ENCODE measurements at regions not wholly inside any gene's neighbourhood (a gene's known extent, or its start where the extent isn't known, plus 50 kb on each side); places are given as distances from the start of the nearest gene placed in this dataset.
"Not testable (repeated sequence)": the region's sequence is repeated elsewhere in the genome, so short reads cannot be mapped to it uniquely, and the experiment has no call there.

DNA sequence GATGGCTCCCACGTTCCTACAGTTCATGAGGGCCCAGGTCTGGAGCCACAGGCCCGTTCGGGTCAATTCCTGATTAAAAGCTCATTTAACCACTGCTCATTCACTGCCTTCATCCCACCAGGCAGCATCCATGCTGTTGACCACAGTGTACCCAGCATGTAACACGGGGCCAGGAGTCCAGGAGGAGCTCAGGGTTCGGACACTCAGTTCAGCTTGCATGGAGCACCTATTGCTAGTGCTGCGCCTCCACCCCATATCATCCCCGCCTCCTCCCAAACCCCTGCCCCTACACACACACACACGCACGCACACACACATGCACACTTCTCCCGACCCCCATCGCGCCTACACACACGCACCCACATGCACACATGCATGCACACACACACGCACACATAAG lies 72.9 kb upstream of the SNTG2 start:
- no peak for DNase-seq (ENCODE audit: low read depth)

DNA sequence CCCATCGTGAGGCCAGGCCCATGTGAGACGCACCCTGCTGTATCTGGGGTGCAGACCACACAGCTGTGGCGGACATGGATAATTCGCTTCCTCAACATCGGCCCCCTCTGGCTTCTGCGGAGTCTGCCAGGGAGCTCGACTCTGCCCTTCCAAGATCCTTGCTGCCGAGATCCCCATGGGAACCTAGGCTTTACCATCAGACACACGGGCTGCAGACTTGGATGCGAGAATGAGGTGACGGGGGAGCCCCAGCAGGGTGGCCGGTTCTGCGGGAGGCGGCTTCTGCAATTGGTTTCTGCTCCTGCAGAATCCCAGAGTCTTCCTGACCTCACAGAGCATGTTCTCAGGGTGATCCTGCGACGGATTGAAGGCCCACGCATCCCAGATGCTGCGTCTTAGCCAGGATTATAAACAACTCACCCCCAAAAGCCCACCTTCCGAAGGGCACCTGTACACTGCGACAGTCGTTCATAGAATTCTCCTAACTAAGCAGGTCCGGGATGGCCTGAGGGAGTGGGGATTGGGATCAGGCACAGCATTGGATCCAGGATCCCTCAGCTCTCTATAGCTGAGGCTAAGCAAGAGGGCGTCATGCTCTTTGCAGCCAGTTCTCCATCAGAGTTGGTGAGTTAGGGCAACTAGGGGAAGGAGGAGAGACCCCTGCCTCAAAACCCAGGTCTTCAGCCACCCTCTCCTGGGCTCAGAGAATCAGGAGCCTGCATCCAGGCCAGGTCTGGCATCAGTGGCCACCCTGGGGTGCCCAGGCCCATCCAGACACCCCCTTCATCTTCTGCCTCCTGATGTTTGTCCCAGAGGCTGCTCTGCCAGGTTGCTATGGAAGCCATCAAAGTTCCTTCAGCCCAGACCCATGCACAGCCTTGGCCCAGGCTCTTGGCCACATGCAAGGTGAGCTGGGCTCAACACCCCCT lies 74.7 kb upstream of the SNTG2 start:
- no peak for DNase-seq (ENCODE audit: low read depth)

DNA sequence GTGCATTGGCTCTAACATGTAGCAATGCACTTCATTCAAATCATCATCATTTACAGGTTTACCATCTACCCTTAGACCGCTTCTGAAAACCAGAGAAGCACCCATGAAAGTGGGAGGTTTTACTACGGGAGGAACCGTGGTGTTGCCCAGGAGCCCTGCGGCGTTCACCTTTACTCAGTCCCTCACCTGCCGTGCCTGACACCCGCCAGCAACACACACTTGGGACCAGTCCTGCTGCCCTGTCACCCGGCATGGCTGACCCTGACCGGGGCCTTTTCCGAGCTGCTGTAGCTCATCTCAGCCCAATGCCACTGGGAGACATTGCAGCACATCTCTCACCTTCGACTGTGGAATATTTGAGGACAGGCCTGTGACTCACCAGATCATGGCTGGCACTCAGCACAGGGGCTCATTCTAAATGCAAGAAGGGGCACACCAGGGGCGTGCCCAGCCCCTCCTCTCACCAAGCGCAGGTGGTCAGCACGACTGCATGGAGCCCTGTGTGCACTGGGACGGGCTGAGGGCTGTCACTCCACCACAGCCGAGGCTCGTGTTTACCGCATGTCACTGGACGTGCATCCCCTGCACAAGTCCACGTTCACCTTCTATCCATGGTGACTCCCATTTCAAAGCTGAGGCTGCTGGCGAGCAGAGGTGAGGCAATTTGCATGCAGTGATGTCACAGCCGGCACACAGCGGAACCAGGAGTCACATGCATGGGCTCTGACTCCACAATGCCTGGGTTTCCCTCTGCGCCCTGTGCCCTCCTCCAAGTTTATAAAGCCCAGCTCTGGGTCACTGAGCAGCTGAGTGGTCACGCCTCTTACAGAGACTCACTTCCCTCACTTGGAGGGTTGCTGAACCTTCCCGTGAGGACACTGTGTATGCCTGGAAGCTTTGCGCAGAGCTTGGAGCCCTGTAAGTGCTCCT lies 76.7 kb upstream of the SNTG2 start:
- no peak for DNase-seq (ENCODE audit: low read depth)

DNA sequence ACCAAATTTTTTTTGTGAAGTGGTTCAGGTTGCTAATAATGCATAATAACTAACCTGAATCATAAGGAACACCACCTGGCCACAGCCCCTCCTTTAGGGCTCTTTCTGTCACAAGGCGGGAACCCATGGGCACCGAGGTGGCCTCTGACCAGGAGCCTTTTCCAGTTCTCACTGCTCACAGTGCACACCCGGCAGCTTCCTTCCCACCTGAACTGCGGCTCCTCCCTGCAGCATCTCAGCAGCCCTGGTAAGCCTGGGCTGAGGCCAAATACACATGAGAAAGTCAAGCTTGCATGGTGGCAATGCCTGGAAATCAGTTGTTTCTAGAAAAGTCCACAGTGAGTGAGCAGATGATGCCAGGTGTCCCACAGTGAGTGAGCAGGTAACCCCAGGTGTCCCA lies 77.6 kb upstream of the SNTG2 start:
- DNase-seq (ENCODE audit: low read depth) = no peak

DNA sequence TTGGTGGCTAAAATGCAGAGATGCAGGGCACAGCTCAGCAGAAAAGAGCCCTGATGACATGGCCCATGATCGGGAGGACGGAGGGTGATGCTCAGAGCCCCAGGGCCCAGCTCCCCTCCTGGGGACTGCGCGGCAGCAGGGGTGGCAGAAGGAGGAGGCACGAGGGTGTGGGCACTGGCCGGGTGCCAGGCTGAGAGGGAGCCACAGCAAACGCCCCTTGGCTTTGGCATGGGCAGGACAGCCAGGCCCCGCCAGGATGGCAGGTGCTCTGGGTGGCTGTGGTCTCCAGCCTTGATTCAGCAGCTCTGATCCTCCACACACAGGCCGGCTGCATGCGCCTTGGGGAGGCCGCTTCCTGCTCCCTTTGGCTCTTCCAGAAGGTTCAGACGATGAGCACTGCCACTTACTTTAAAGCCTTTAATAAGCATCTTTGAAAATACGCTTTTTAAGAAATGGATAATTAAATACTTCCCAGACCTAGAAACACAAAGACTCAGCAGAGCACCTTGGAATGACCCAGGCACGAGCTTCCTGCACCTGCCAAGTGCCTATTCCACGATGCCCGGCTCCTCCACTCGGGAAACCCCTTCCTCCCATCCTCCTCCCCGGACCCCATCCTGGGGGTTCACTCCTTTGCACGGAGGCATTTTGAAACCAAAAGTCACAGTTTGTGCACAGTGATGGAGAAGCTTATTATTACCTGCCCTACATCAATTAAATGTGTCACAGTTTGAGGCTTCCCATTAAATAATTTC lies 78.5 kb upstream of the SNTG2 start:
- no peak for DNase-seq (ENCODE audit: low read depth)

DNA sequence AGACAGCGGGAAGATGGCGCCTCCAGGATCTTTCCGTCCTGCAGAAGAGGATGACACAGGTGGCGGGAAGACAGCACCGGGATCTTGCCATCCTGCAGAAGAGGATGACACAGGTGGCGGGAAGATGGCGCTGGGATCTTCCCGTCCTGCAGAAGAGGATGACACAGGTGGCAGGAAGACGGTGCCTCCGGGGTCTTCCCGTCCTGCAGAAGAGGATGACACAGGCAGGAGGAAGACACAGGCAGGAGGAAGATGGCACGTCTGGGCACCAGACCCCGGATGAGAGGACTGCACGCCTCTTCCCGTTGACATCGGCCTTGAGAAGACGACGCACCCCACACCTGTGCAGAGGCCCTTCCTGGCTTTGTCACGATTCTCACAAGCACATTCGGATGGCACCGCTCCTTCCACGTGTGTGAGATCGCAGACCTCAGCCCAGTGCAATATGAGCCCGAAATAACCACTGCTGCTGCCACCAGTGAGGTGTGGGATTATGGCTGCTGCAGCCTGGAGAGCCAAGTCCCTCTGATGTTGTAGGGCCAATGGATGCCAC lies 79.4 kb upstream of the SNTG2 start:
- no peak for DNase-seq (ENCODE audit: low read depth)

DNA sequence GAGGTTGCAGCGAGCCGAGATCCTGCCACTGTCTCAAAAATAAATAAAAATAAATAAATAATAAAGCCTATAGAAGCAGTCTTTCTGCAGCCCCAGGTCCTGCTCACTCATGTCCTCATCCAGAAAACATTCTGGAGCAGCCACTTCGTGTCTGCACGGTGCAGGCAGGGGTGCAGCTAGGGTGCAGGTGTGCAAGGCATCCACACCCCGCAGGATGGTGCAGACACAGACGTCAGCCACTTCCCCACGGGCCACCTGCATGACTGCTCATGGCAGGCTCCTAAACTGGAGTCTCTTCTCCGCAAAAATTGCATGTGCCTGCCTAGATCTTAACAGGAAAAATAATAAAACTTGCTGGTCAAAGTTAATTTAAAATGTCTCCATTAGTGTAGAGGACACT lies 80.2 kb upstream of the SNTG2 start:
- DNase-seq (ENCODE audit: low read depth) = no peak

DNA sequence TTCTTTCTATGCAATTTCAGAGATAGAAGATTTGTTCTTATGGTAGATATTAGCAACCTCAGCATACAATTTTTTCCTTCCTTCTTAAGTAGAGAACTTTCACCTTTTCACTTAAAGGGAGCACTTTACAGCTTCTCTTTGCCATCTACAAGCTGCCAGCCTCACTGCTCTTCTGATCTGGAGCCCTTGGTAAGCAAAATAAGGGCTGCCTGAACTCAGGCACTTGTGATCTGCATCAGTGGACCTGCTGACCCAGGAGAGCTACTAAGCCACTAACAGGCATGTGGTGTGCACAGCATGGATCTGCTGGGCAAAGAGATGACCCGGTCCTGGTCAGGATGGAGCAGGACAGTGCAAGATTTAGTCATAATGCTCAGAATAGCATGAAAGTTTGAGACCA lies 80.8 kb upstream of the SNTG2 start:
- DNase-seq (ENCODE audit: low read depth) = no peak

DNA sequence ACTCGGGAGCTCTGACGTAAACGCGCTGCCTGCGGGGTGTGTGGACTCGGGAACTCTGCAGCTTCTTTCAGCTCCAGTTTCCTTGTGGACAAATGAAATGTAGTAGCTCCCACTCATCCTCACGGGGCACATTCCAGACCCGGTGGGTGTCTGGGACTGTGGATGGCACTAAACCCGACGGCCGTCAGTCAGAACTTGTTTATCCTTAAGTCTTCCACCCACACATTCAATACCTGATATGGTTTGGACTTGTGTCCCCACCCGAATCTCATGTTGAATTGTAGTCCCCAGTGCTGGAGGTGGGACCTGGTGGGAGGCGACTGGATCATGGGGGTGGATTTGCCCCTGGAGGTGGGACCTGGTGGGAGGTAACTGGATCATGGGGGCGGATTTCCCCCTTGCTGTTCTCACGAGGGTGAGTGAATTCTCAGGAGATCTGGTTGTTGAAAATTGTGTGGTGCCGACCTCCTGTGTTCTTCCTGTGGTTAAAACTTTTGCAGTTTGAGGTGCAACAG lies 81.2 kb upstream of the SNTG2 start:
- DNase-seq (ENCODE audit: low read depth) = no peak

DNA sequence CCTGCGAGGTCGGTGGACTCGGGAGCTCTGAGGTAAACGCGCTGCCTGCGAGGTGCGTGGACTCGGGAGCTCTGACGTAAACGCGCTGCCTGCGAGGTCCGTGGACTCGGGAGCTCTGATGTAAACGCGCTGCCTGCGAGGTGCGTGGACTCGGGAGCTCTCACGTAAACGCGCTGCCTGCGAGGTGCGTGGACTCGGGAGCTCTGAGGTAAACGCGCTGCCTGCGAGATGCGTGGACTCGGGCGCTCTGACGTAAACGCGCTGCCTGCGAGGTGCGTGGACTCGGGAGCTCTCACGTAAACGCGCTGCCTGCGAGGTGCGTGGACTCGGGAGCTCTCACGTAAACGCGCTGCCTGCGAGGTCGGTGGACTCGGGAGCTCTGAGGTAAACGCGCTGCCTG lies 81.8 kb upstream of the SNTG2 start:
- DNase-seq (ENCODE audit: low read depth) = not testable (repeated sequence)

DNA sequence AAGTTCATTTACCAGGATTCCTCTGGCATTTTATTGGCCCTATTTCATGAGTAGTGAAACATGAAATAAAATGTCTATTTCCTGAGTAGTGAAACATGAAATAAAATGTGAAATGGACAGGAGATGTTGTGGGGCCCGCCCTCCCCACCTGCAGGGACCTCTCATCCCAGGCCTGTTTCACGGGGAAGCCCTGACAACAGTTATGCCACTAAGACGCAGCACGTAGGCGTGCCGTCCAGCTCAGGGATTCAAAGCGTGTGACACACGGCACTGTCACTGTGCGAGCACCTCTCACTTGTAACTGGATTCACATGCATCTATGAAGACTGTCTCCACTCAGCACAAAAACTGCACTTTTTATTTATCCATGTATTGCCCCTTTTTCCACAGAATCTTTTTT lies 83.4 kb upstream of the SNTG2 start:
- DNase-seq (ENCODE audit: low read depth) = no peak

DNA sequence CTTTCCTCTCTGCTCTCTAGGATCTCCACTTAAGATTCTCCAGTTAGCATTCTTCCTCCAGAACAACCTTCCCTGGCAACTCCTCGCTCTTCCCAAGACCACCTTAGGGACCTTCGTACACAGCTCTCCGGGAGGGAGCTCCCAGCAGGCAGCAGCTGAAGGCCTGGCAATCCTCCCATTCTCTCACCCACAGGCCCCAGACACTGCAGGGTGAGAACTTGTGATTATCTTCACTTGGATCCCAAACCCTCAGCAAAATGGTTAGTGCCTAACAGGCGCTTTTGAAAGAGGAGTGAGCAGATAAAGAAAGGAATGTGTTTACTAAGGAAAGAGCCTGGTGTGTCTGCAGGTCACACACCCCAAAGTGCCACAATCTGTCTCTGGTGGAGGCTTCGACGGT lies 83.8 kb upstream of the SNTG2 start:
- DNase-seq (ENCODE audit: low read depth) = no peak

DNA sequence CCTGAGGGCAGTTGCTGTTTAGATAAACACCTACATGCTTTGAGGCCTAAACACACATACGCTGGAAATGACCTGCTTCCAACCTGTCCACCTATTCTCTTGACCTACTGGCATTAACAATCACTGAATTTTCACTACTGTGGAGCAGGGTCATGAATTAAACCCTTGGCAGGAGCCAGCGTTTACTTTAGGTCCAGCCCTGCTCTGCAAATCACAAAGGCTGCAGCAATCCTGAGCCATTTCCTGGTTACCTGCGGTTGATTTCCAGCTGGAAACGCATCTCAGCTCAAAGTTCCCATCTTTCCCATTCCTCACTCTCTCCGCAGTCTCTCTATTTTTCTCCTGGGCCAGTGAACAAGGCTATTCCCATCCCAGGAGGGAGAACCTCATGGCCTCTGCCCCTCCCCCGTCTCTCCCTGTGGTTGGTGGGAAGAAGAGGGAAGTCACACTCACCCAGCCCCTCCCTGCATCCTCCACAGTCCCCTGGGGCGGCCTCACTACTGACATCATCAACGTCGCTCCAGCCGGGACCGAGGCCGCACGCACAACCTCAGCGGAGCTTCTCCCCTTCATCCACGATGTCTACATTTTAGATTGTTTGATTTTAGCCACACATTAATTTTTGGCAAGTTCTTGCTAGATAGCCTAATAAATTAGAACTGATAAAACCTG lies 84.5 kb upstream of the SNTG2 start:
- DNase-seq (ENCODE audit: low read depth) = no peak

DNA sequence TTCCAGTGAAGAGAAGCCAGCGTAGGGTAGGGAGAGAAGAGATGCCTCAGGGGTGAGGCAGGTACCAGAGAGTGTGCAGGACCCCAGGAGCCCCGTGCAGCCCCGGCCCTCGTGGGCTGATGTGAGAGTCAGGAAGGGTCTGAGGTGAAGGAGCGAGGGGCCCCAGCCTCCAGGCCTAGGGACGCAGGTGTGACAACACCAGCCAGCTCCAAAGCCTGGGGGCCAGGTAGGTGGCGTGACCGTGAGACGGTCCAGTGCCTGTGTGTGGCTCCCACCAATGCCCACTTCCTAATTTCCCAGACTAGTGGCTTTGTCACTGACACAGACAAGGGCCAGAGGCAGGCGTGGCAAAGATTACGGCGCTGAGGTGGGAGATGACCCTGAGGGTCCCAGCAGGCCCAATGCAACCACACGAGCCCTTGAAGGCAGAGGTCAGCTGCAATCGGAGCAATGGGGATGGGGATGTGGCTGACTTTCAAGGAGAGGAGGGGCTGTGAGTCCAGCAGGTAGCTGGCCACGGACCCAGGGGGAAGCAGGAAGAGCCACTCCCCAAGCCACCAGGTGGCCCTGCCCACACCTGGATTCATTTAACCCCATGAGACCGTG lies 86.0 kb upstream of the SNTG2 start:
- DNase-seq (ENCODE audit: low read depth) = no peak

DNA sequence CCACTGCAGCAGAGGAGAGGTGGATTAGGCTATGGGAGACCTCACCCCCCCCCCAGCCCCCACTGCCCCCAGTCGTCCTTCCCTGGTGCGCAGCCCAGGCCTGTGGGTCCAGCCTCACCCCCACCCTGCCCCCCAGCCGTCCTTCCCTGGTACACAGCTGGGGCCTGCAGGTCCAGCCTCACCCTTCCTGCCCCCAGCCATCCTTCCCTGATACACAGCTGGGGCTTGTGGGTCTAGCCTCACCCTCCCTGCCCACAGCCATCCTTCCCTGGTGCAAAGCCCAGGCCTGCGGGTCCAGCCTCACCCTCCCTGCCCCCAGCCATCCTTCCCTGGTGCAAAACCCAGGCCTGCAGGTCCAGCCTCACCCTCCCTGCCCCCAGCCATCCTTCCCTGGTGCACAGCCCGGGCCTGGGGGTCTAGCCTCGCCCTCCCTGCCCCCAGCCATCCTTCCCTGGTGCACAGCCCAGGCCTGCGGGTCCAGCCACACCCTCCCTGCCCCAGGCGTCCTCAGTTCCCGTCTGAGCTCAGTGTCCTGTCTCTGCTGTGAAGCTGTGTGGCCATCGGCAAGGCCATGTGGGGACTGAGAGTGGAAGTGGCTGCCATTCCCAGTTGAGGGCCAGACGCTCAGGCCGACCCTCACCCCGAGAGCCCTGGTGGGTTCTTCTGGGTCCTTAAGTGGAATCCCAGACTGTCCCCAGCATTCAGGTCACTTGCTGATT lies 86.8 kb upstream of the SNTG2 start:
- DNase-seq (ENCODE audit: low read depth) = no peak

DNA sequence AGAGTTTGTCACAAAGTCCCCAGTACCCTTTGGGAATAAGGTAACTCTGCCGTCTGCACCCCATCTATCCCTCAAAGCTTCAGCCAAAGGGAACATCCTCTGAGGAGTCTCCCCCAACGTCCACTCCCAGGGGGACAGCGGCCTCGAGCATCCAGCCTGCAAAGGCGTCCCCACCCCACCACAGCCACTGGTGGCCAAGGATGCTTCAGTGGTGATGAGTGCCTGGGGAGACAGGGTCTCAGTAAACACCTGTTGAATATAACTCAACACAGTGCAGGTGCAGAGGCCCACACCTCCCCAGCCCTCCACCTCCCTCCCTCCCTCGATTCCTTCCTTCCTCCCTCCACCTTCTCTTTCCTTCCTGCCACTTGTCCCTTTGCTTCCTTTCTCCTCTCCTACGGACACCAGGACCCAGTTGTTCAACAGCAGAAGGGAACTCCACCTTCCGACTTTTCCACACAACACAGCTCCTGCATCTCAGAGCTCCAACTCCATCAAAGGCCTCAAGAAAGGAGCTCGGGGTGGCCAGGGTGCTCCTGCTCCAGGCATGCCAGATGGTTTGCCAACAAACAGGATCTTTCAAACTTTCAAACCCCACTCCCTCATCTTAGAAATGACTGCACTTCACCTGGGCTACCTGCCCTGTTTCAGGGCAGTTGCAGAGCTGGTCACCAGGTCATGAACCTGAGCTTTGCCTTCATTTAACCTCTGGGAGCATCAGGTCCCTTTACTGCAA lies 87.8 kb upstream of the SNTG2 start:
- DNase-seq (ENCODE audit: low read depth) = no peak

DNA sequence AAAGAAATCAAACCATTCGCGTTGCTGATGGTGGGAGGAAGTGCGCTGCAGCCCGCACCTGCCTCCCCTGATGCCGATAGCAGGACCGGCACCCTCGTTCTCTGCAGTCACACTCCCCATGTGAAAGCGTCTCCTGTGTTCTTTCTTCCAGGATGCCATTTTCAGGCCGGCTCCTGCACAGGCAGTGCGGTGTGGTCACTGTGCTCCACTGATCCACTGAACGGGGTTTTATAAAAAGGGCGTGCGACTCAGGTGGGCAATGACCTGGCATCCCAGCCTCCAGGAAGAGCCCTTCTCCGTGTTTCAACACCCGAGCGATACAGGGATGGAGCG lies 88.3 kb upstream of the SNTG2 start:
- no peak for DNase-seq (ENCODE audit: low read depth)

DNA sequence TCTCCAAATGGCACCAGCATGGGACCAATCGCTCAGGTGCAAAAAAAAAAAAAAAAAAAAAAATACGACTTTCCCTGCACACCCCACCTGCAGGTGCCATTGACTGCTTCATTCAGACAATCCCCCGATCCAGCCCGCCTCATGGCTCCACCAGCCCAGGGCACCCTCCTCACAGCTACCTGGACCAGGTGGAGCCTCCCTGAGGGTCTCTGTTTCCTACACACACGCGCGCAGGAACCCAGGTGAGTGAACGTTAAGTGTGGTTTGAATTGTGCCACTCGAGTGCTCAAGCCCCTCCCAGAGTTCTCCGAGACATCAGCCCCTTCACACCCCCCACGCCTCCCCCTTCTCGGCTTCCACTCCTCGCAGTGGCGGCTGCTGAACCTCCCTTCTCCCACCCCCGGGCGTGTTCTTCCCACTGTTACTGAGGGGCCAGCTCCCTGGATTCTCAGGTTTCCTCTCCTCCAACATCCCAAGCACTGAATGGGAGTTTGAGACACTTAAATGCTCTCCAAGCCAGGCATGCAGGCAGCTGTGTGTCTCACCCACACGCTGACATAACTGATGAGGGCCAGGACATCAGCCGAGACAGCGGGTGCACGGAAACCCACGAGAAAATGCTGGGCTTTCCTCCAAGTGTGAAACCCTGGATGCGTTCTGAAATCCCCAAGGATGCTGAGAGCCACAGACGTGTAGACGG lies 88.8 kb upstream of the SNTG2 start:
- no peak for DNase-seq (ENCODE audit: low read depth)

DNA sequence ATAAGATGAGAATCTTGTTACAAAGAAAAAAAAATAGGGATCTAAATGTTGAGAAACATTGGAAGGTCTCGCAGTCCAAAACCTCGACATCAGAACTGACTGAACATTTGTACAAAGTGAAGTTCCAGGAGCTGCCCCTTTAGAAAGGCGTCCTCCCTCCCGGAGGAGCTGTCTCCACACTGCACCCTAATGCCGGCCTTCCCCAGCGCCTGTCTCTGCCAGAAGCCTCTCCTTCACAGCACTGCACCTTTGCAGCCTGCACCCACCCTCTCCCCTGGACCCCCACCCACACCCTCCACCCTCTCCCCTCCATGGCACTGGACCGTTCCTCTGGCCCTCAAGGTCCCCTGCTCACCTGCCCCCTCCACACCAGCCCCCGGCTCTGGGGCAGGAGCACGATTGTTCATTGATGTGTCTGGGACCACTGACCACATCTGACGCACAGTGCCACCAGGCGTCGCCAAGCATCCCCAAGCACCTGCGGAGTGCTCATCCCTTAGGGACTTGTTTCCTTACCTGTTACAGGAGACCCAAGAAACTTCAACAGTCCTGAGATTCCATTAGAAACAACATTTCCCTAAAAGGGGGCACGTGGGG lies 90.3 kb upstream of the SNTG2 start:
- DNase-seq (ENCODE audit: low read depth) = no peak
